NCI-H2196 (cell line): ENCODE measurements at regions not wholly inside any gene's neighbourhood (a gene's known extent, or its start where the extent isn't known, plus 50 kb on each side); places are given as distances from the start of the nearest gene placed in this dataset.

Experiments
- DNase-seq: peaks from one replicate; lab custom pipeline; 2025; ENCODE audit not compliant: unreplicated experiment; lab: John Stamatoyannopoulos, UW

DNA sequence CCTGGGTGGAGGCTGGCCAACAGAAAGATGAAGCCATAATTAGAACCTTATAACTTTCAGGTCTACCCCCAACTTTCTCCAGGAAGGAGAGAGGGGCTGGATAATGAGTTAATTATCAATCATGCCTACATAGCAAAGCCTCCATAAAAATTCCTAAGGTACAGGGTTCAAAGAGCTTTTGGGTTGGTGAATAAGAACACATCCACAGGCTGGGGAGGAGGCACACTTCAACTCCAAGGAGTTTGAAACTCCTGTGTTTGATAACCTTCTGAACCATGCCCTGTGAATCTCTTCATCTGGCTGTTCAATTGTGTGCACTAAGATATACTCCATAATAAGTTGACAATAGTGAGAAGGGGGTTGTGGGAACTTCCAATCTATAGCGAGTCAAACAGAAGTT, 552.3 kb downstream of the TDRD15 start:
- no peak for DNase-seq

GRCh38 chr2:21676676-21677075, 552.9 kb downstream of the TDRD15 start:
- DNase-seq: no peak

GRCh38 chr2:21683838-21684237, 560.1 kb downstream of the TDRD15 start:
- no peak for DNase-seq

- DNase-seq: no peak
These were observed 563.8 kb downstream of the TDRD15 start for GRCh38 chr2:21687589-21687988.

GRCh38 chr2:21690005-21690404, 566.2 kb downstream of the TDRD15 start:
- DNase-seq: no peak

GRCh38 chr2:21693081-21693480, 569.3 kb downstream of the TDRD15 start:
- DNase-seq: no peak

GRCh38 chr2:21694079-21694878, 570.5 kb downstream of the TDRD15 start:
- DNase-seq: no peak

DNA sequence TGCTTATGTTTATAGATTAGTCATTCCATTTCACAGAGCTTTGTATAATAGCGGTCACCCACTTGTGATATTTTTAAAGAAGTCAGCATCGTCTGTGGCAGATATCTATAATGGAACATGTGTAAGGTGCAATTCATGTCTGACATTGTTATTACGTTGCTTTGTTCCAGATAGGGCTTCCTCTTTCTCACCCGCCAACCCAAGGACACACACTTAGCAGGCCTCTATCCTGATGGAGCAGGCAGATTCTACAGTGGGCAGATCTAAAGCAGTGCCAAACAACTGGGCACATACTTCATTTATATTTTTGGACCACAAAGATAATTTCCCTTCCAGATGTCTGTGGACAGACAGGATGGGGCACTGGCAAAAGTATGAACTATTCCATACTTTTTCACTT, 573.1 kb downstream of the TDRD15 start:
- no peak for DNase-seq

DNA sequence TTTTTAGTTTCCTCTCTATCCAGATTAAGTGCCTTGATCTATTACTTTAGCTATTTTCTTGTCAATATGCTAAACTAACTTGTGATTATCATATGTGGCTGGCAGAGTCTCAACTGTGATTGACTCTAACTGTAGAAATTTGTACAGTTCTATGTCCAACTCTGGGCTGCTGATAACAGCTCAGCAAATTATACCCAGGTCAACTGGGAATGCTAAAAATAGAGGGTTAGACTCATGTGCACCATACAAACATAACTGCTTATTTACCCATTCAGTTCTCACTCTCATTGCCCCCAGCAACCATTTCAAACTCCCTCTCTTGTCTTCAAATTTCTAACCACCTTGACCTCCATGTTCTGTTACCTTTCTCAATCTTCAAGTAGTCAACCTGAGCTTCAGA, 576.9 kb downstream of the TDRD15 start:
- no peak for DNase-seq

GRCh38 chr2:21710031-21710430, 586.3 kb downstream of the TDRD15 start:
- DNase-seq: no peak

GRCh38 chr2:21710496-21710895, 586.7 kb downstream of the TDRD15 start:
- no peak for DNase-seq

DNA sequence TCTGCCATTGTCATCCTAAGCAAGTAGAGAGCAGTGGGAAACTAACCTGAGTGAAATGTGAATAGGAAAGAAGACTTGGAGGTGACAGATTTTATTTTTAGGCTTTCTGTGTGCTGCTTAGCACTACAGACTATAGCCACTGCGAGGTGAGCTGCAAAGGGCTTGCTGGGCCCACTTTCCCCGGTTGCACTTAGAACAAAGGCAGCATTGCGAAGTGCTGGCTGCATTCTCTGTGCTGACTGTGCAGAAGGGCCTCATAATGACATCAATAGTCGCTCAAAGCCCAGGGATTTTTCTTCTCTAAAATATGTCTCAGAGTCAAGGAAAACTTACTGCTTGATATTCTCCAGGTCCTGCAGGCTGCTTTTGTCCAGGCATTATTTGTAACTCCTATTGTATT, 592.1 kb downstream of the TDRD15 start:
- DNase-seq: no peak

GRCh38 chr2:21727101-21727500, 603.3 kb downstream of the TDRD15 start:
- DNase-seq: no peak

DNA sequence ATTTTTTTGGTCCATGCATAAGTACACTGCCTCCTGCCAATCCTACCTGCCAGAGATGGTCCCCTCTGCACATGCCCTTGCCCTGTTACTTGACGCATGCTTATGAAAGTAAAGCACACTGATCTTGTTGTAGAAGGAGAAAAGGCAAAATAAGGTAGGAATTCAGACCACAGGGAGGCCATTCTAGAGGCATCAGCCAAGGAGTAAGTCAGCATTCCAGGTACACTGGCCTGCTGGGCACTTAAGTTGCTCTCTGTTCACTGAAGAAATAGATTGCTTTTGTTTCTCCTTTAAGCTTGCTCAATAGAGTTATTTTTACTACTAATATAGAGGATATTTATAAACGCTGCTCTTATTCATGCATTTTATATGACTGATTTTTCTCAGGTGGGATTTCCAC, 604.4 kb downstream of the TDRD15 start:
- no peak for DNase-seq

DNA sequence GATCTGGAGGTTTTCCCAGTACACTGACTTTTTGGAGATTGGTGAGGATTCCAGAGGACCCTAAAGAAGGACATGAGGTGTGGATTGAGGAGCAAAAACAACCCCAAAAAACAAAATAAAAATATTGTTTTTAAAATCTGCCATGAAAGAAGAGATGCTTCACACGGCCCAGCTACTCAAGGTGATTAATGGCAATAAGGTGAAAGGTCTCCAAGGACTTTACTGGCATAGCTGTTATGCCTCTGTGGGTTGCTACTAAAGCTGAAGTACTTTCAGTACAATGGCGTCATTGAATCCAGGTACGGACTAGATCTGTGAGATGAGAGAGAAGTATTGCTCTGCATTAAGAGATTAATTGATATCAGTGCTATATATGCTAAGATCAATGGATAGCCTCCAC, 606.4 kb downstream of the TDRD15 start:
- no peak for DNase-seq

DNA sequence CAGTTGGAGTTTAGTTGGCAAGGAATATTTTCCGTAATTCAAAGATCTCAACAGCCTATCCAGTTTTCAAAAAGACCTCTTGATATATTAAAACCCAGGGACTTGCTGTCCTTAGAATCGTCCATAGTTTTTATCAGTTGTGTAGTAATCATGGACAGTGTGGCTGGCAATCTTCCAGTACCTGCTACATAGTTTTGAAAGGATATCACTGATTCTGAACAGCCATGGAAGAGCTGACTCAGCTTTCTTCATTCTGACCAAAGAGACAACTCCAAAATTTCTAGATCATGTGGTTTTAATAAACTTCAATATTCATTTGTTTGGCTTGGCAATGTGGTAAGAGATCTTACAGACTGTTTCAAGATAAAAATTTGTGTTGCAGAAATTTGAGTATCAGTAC, 616.7 kb downstream of the TDRD15 start:
- DNase-seq: no peak

DNA sequence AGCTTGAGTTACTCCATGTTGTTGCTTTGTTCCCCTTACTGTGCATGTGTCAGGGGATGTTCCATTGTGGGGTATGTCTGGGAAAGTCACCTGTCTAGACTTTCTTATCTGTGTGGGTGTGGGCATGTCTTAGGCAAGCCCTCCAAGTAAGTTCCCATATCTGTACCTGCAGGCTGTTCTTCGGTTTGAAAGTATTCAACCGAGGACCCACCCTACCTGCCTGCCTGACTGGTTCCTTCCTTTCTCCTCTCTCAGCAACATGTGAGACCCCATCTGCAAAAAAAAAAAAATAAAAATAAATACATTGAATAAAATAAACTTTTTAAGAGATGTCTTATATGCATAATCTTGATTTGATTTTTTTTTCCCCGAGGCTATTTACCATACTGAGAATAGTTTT, 622.7 kb downstream of the TDRD15 start:
- DNase-seq: no peak

GRCh38 chr2:21748501-21748900, 624.7 kb downstream of the TDRD15 start:
- no peak for DNase-seq

- DNase-seq: no peak
These were observed 630.5 kb downstream of the TDRD15 start for GRCh38 chr2:21754164-21754788.

- no peak for DNase-seq
These were observed 634.1 kb downstream of the TDRD15 start for GRCh38 chr2:21757805-21758430.

- no peak for DNase-seq
These were observed 636.1 kb downstream of the TDRD15 start for GRCh38 chr2:21759819-21760218.

- DNase-seq: no peak
These were observed 637.6 kb downstream of the TDRD15 start for GRCh38 chr2:21761361-21761760.
